ENCODE measurements at regions not wholly inside any gene's neighbourhood (a gene's known extent, or its start where the extent isn't known, plus 50 kb on each side); places are given as distances from the start of the nearest gene placed in this dataset.

- Histone ChIP-seq H3K27me3 (ENCODE audit: control insufficient read depth in 1 of 2, insufficient read depth in 2 of 2, low read length in 2 of 2) (no peaks in the 10 kb centered on the region), H3K4me3 (ENCODE audit: low read depth in 1 of 2, low read length in 2 of 2) (no peak overlapping the region), H3K27ac (ENCODE audit: low read depth, low read length) (no peak overlapping the region), H3K9ac (ENCODE audit: low read length) (no peak overlapping the region), H3K36me3 (ENCODE audit: insufficient read depth, low read length) (no peaks in the 10 kb centered on the region), H3K9me3 (ENCODE audit: low read length) (no peaks in the 10 kb centered on the region), H3K4me1 (ENCODE audit: insufficient read depth, low read length) (no peaks in the 10 kb centered on the region)
Measured at GRCh38 chr20:11795071-11795615, 122.5 kb upstream of the BTBD3 start.

- Histone ChIP-seq H3K4me1 (ENCODE audit: insufficient read depth, low read length) (no peaks in the 10 kb centered on the region), H3K9ac (ENCODE audit: low read length) (no peak overlapping the region), H3K9me3 (ENCODE audit: low read length) (no peaks in the 10 kb centered on the region), H3K27me3 (ENCODE audit: control insufficient read depth in 1 of 2, insufficient read depth in 2 of 2, low read length in 2 of 2) (no peaks in the 10 kb centered on the region), H3K36me3 (ENCODE audit: insufficient read depth, low read length) (no peaks in the 10 kb centered on the region), H3K27ac (ENCODE audit: low read depth, low read length) (no peak overlapping the region), H3K4me3 (ENCODE audit: low read depth in 1 of 2, low read length in 2 of 2) (no peak overlapping the region)
Measured at GRCh38 chr20:11796026-11796425, 121.7 kb upstream of the BTBD3 start.

- H3K27me3 ChIP-seq (ENCODE audit: control insufficient read depth in 1 of 2, insufficient read depth in 2 of 2, low read length in 2 of 2) = no peaks in the 10 kb centered on the region
- H3K9me3 ChIP-seq (ENCODE audit: low read length) = no peaks in the 10 kb centered on the region
- no peak overlapping the region for H3K27ac ChIP-seq (ENCODE audit: low read depth, low read length)
- H3K4me3 ChIP-seq (ENCODE audit: low read depth in 1 of 2, low read length in 2 of 2) = no peak overlapping the region
- no peaks in the 10 kb centered on the region for H3K36me3 ChIP-seq (ENCODE audit: insufficient read depth, low read length)
- H3K4me1 ChIP-seq (ENCODE audit: insufficient read depth, low read length) = no peaks in the 10 kb centered on the region
- no peak overlapping the region for H3K9ac ChIP-seq (ENCODE audit: low read length)
Measured at GRCh38 chr20:11797156-11797555, 120.5 kb upstream of the BTBD3 start.

- H3K36me3 ChIP-seq (ENCODE audit: insufficient read depth, low read length) = no peaks in the 10 kb centered on the region
- no peak overlapping the region for H3K27ac ChIP-seq (ENCODE audit: low read depth, low read length)
- no peak overlapping the region for H3K4me3 ChIP-seq (ENCODE audit: low read depth in 1 of 2, low read length in 2 of 2)
- H3K4me1 ChIP-seq (ENCODE audit: insufficient read depth, low read length) = no peaks in the 10 kb centered on the region
- H3K9me3 ChIP-seq (ENCODE audit: low read length) = no peaks in the 10 kb centered on the region
- H3K9ac ChIP-seq (ENCODE audit: low read length) = no peak overlapping the region
- H3K27me3 ChIP-seq (ENCODE audit: control insufficient read depth in 1 of 2, insufficient read depth in 2 of 2, low read length in 2 of 2) = no peaks in the 10 kb centered on the region
Measured at GRCh38 chr20:11799281-11799684, 118.4 kb upstream of the BTBD3 start.

- no peaks in the 10 kb centered on the region for H3K27me3 ChIP-seq (ENCODE audit: control insufficient read depth in 1 of 2, insufficient read depth in 2 of 2, low read length in 2 of 2)
- no peaks in the 10 kb centered on the region for H3K36me3 ChIP-seq (ENCODE audit: insufficient read depth, low read length)
- no peak overlapping the region for H3K27ac ChIP-seq (ENCODE audit: low read depth, low read length)
- H3K4me3 ChIP-seq (ENCODE audit: low read depth in 1 of 2, low read length in 2 of 2) = no peak overlapping the region
- no peaks in the 10 kb centered on the region for H3K9me3 ChIP-seq (ENCODE audit: low read length)
- H3K4me1 ChIP-seq (ENCODE audit: insufficient read depth, low read length) = peaks cover 16% of the 10 kb centered on the region
- H3K9ac ChIP-seq (ENCODE audit: low read length) = no peak overlapping the region
Measured at GRCh38 chr20:11807054-11808048, 110.3 kb upstream of the BTBD3 start.

- H3K4me3 ChIP-seq (ENCODE audit: low read depth in 1 of 2, low read length in 2 of 2) = no peak overlapping the region
- H3K4me1 ChIP-seq (ENCODE audit: insufficient read depth, low read length) = peaks cover 16% of the 10 kb centered on the region
- H3K36me3 ChIP-seq (ENCODE audit: insufficient read depth, low read length) = no peaks in the 10 kb centered on the region
- H3K9ac ChIP-seq (ENCODE audit: low read length) = no peak overlapping the region
- no peaks in the 10 kb centered on the region for H3K9me3 ChIP-seq (ENCODE audit: low read length)
- no peak overlapping the region for H3K27ac ChIP-seq (ENCODE audit: low read depth, low read length)
- H3K27me3 ChIP-seq (ENCODE audit: control insufficient read depth in 1 of 2, insufficient read depth in 2 of 2, low read length in 2 of 2) = no peaks in the 10 kb centered on the region
Measured at GRCh38 chr20:11808841-11809240, 108.9 kb upstream of the BTBD3 start.

GRCh38 chr20:11810311-11811083 lies 107.2 kb upstream of the BTBD3 start:
- Histone ChIP-seq H3K9ac (ENCODE audit: low read length) (no peak overlapping the region), H3K36me3 (ENCODE audit: insufficient read depth, low read length) (no peaks in the 10 kb centered on the region), H3K27me3 (ENCODE audit: control insufficient read depth in 1 of 2, insufficient read depth in 2 of 2, low read length in 2 of 2) (no peaks in the 10 kb centered on the region), H3K9me3 (ENCODE audit: low read length) (no peaks in the 10 kb centered on the region), H3K4me1 (ENCODE audit: insufficient read depth, low read length) (peaks cover 16% of the 10 kb centered on the region), H3K27ac (ENCODE audit: low read depth, low read length) (no peak overlapping the region), H3K4me3 (ENCODE audit: low read depth in 1 of 2, low read length in 2 of 2) (no peak overlapping the region)

- Histone ChIP-seq H3K9ac (ENCODE audit: low read length) (no peak overlapping the region), H3K4me3 (ENCODE audit: low read depth in 1 of 2, low read length in 2 of 2) (no peak overlapping the region), H3K27ac (ENCODE audit: low read depth, low read length) (no peak overlapping the region), H3K27me3 (ENCODE audit: control insufficient read depth in 1 of 2, insufficient read depth in 2 of 2, low read length in 2 of 2) (no peaks in the 10 kb centered on the region), H3K4me1 (ENCODE audit: insufficient read depth, low read length) (peaks cover 1% of the 10 kb centered on the region), H3K36me3 (ENCODE audit: insufficient read depth, low read length) (no peaks in the 10 kb centered on the region), H3K9me3 (ENCODE audit: low read length) (no peaks in the 10 kb centered on the region)
Measured at GRCh38 chr20:11813106-11813890, 104.4 kb upstream of the BTBD3 start.

- Histone ChIP-seq H3K9me3 (ENCODE audit: low read length) (no peaks in the 10 kb centered on the region), H3K4me1 (ENCODE audit: insufficient read depth, low read length) (no peaks in the 10 kb centered on the region), H3K27me3 (ENCODE audit: control insufficient read depth in 1 of 2, insufficient read depth in 2 of 2, low read length in 2 of 2) (no peaks in the 10 kb centered on the region), H3K27ac (ENCODE audit: low read depth, low read length) (no peak overlapping the region), H3K9ac (ENCODE audit: low read length) (no peak overlapping the region), H3K36me3 (ENCODE audit: insufficient read depth, low read length) (no peaks in the 10 kb centered on the region), H3K4me3 (ENCODE audit: low read depth in 1 of 2, low read length in 2 of 2) (no peak overlapping the region)
Measured at GRCh38 chr20:11814267-11814666, 103.4 kb upstream of the BTBD3 start.

- no peaks in the 10 kb centered on the region for H3K36me3 ChIP-seq (ENCODE audit: insufficient read depth, low read length)
- no peak overlapping the region for H3K9ac ChIP-seq (ENCODE audit: low read length)
- no peak overlapping the region for H3K4me3 ChIP-seq (ENCODE audit: low read depth in 1 of 2, low read length in 2 of 2)
- no peaks in the 10 kb centered on the region for H3K4me1 ChIP-seq (ENCODE audit: insufficient read depth, low read length)
- H3K9me3 ChIP-seq (ENCODE audit: low read length) = no peaks in the 10 kb centered on the region
- no peaks in the 10 kb centered on the region for H3K27me3 ChIP-seq (ENCODE audit: control insufficient read depth in 1 of 2, insufficient read depth in 2 of 2, low read length in 2 of 2)
- no peak overlapping the region for H3K27ac ChIP-seq (ENCODE audit: low read depth, low read length)
Measured at GRCh38 chr20:11820838-11821237, 96.9 kb upstream of the BTBD3 start.

GRCh38 chr20:11822540-11822794 lies 95.2 kb upstream of the BTBD3 start:
- Histone ChIP-seq H3K4me3 (ENCODE audit: low read depth in 1 of 2, low read length in 2 of 2) (no peak overlapping the region), H3K4me1 (ENCODE audit: insufficient read depth, low read length) (no peaks in the 10 kb centered on the region), H3K9ac (ENCODE audit: low read length) (no peak overlapping the region), H3K9me3 (ENCODE audit: low read length) (no peaks in the 10 kb centered on the region), H3K27me3 (ENCODE audit: control insufficient read depth in 1 of 2, insufficient read depth in 2 of 2, low read length in 2 of 2) (no peaks in the 10 kb centered on the region), H3K36me3 (ENCODE audit: insufficient read depth, low read length) (no peaks in the 10 kb centered on the region), H3K27ac (ENCODE audit: low read depth, low read length) (no peak overlapping the region)
